HG03565 (cell line): ENCODE measurements at regions not wholly inside any gene's neighbourhood (a gene's known extent, or its start where the extent isn't known, plus 50 kb on each side); places are given as distances from the start of the nearest gene placed in this dataset.
"Not testable (repeated sequence)": the region's sequence is repeated elsewhere in the genome, so short reads cannot be mapped to it uniquely, and the experiment has no call there.

Experiments used
- ATAC-seq: cut with Tn5 transposase; IDR thresholded peaks from one replicate; pipeline ENCODE4 v1.9.1; 2021; ENCODE audit warnings: mild to moderate bottlenecking, moderate library complexity; ENCODE audit not compliant: unreplicated experiment

DNA sequence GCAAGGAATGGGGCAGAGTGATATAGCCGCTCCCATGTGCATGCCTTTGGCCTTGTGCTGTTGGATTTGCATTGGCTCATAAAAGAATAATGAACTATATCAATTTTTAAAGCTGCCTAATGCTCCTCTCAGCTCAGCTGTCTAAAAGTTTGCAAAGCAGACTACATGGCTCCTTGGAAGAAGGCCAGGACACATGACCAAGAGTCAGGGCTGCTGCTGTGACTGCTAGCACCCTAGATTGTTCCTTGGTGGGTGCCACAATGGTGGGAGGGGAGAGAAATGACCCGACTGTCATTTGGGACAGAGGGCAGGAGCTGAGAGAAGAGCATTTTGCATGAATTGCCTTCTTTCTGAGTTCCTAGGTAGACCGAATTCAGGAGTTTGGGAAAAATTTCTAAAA, 307.9 kb downstream of the PDCD6IP start:
- no peak for ATAC-seq

DNA sequence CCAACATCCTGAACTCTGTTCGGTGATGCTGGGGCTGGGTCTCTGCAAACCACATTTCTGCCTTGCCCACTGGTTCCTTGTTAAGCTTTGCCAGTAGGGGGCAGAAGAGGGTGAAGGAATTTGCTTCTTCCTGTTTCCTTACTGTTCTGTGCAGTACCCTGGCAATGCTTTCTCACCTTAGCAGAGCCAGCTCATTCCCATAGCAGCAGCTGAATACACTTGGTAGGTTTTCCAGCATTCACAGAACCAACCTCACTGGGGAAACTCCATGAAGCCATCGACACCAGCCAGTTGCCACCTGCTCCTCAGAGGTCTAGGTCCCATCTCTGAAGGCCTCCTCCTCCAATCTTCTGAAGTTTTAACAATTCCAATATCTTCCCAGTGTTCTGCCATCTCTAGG, 308.4 kb downstream of the PDCD6IP start:
- ATAC-seq, result no peak

DNA sequence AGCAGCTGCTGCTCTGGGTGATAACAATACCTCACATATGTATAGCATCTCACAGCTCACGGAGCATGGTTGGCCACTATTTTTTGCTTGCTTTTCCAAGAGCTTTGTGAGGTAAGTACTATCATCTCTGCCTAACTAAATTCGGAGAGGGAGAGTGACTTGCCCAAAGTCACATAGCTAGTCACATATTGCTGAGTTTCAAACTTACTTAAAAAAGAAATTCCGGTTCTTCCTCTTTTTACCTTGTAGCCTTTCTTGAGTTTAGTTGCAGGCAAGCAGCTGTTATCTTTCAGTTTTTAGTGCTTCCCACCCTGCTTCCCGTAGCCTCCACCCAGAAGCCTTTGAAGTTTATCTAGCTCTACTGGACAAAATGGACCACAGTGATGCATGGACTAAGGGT, 309.2 kb downstream of the PDCD6IP start:
- ATAC-seq, result peak; percentile 60

DNA sequence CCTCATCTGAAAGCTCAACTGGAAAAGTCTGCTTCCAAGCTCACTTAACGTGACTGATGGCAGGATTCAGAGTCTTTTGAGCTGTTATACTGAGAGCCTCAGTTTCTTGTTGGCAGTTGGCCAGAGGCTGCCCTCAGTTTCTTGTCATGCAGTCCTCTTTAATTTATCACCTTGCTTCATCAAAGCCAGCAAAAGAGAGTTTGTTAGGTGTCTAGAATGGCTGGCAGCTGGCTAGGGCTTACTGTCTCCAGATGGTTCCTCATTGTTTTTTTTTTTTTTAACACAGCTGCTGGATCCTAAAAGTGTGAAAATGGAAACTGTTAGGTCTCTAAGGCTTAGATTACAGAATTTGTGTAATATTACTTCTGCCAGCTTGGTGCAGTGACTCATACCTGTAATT, 310.6 kb downstream of the PDCD6IP start:
- no peak for ATAC-seq

DNA sequence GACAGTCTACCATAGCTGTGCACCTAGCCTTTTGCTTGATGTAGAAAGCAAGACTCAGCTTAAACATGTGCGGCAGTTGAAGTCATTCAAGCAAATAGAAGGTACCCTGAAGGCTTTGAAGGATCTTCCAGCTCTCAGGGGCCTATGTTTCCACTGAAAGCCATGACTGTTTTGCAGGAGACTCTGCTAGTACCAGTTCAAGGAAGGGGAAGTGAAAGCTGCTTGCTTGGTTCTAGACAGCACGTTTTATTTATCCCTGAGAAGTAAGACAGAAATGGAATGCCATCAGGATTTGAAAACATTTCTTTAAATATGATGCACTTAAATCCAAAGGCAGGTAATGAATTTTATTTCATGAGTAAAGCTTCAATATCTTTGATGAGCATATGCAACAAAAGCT, 311.4 kb downstream of the PDCD6IP start:
- peak; percentile 46 for ATAC-seq

DNA sequence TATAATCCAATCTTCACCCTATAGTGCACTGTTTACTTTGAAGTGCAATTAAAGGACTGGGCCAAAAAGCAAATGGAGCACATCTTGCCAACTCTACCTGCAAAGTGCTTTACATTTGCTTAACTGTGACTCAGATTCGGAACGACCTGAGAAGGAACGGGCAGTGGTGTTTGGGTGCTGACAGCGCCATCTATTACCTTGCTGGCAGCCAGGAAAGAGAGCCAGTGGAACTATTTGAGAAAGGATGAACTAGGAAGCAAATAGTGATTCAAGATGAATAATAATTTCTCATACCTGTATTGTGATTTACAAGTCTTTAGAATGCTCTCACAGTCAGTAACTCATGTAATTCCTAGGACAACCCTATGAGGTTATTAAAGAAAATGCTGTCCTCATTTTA, 312.9 kb downstream of the PDCD6IP start:
- no peak for ATAC-seq

DNA sequence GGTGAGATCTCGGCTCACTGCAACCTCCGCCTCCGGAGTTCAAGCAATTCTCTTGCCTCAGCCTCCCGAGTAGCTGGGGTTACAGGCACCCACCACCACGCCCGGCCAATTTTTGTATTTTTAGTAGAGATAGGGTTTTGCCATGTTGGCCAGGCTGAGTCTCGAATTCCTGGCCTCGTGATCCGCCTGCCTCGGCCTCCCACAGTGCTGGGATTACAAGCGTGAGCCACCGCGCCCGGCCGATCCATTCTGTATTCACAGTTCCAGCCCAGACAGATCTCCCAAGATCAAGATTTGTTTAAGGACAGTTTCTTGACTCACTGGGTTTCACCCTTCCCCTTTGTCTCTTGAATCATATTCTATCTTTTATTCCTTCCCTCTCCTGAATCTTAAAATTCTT, 313.8 kb downstream of the PDCD6IP start:
- not testable (repeated sequence) for ATAC-seq

DNA sequence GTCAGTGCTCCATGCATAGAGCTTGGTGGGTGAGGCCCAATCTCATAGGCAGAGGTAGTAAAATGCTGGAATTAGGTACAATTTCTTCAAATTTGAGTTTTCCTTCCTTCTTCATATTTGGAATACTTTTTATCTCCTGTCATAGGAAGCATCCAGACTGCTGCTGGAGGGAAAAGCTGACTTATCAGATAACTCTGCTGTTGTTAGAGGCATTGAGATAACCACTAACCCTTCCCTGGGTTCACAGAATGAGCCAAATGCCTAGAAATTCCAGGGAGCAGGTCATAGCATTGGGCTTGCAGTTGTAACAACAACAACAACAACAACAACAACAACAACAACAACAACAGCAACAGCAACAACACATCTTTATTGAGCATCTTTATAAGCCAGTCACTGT, 332.7 kb downstream of the PDCD6IP start:
- ATAC-seq, result no peak

DNA sequence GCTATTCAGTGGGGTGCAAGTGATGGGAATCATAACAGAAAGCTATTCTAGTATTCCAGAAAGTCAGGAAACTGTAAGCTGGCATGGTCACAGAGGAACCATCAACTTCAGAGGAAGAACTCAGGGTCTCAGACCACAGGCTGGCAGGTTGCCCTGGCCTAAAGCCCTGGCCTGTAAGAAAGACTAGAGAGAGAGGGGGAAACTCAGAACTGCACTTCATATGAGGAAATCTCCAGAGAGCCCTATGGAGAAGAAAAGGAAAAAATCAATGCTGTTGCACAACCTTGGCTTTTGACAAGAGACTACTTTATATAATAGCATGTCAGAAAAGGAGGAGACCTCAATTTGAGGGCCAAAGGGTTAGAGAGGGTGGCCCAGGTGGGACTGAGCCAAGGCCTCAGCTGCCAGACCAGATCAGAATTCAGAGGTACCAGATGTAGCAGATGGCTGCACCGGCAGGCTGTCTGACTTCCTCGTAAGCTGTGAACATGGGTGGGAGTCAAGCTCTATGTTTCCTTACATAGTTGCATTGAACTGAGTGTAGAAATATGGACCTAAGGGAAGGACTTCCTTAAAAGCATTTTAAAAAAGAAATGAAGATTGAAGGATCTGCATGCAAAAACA, 333.8 kb downstream of the PDCD6IP start:
- no peak for ATAC-seq

DNA sequence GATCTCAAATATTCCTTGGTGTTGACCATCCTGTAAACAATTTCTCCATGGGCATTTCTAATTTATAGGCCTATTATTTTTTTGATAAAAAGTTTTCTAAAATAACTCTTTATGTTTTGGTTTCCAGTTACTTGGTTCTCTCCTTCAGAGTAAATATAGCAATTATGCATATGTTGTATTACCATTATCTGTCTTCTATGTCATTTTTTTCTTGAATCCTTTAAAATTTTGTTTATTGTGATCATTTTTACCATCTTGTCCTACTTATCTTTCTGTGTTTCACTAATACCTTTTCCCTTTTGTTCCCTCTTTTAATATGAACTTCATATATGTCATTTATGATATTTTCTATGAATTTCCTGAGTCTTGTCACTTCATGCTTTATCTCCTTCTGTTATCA, 341.1 kb downstream of the PDCD6IP start:
- no peak for ATAC-seq

DNA sequence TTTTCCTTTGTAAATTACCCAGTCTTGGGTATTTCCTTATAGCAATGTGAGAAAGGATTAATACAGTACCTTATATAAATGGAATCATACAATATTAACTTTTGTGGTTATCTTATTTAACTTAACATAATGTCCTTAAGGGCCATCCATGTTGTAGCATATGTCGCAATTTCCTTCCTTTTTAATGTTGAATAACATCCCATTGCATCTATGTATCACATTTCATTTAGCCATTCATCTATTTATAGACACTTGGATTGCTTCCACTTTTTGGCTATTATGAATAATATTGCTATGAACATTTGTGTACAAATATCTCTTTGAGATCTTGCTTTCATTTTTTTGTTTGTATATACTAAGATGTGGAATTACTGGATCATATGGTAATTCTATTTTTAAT, 342.2 kb downstream of the PDCD6IP start:
- ATAC-seq, result no peak

DNA sequence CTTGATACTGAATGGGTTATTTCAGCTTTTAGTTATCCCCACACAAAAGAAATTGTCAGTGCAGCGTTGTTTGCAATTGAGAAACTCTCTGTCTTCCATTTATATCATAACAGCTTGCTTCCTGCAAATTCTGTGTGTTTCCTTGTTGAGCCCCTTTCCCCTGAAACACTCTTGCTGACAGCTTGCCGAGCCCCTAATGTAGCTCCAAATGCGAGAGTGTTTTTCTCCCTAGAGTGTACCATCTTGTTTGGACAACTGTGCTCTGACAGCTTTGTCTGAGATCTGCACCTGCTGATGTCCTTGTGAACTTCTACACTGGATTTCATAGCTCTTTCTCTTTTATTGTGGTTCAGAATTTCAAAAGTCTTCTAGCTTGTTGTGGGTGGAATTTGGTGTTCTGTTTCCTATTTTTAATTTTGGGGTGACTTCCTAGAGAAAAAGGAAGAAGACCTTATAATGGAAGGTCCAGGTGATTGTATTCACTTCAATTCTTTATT, 343.5 kb downstream of the PDCD6IP start:
- ATAC-seq, result no peak

DNA sequence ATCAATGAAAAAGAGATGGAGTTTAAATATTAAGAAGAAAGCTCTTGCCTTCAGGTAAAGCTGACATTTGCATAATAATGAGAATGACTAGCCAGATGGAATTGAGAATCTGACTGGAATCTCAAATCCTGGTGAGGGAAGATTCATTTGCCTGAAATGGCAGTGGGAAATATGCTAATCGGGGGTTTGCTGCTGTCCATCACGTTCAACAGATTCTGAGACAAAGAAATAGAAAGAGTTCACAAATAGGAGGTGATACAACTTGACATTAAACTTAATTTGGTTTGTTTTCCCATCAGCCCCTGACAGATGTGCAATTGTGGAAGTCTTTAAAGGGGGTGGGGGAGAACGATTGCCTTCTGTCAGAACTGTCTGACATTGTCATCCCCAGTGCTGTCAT, 347.4 kb downstream of the PDCD6IP start:
- no peak for ATAC-seq

DNA sequence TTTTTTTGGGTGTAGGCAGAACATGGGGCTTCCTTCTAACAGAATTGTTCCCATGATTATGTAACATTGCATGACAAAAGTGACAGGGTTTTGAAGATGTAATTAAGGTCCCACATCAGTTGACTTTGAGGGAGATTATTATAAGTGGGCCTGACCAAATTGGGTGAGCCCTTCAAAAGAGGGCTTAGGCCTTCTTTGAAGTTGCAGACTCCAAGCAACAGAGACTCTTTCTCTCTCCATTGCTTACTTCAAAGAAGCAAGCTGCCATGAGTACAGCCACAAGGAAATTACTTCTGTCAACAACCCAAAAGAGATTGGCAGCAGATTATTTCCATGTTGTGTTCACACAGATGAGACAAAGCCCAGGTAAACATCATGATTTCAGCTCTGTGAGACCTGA, 348.2 kb downstream of the PDCD6IP start:
- no peak for ATAC-seq

DNA sequence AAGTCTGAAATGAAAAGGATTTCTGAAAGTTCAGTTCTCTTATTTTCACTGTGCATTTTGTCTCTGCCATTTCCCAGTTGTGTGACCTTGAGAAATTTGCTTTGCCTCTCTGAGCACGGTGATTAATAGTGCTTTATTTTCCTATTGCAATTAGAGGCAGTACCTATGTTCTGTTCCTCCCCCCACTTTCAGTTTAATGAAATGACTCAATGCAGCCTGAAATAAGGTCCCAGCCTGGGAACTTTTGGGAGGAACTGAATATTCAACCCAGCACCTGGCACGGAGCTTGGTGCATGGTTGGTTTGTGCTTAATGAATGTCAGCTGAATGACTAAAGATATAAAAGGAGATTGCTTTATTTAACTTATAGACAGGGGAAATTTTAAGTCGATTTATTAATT, 352.6 kb downstream of the PDCD6IP start:
- ATAC-seq, result no peak

DNA sequence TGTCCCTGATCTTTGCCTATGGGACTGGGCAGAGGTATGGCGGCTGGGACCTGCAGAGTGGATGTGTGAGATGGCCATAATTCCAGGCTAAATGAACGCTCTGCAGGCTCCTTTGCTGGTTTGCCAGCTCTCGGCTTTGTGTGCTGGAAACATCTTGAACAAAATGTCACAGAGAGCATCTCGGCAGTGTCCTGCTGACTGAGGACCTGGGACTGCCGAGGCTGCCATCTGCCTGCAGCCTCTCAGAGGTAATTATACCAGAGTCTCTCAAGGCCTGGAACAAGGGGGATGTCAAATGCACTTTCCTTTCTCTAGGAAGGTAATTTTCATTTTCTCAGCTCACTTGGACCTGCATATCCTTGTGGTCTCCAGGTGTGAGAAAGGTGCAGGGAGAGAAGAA, 354.2 kb downstream of the PDCD6IP start:
- ATAC-seq, result no peak

DNA sequence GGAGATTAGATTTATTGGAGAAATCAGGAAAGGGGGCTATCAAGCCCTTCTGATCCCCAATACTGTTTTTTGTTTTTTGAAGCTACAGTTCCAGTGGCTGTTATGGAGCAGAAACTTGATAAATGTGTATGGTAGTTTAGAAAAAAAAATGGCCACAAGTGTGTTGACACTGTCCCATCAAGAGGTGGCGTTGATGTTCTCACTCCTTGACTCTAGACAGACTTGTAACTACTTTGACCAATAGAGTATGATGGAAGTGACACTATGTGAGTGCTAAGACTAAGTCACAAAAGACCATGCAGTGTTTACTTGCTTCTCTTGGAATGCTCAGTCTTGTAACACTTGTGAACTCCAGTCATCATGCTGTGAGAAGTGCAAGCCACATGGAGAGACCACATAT, 356.7 kb downstream of the PDCD6IP start:
- no peak for ATAC-seq

DNA sequence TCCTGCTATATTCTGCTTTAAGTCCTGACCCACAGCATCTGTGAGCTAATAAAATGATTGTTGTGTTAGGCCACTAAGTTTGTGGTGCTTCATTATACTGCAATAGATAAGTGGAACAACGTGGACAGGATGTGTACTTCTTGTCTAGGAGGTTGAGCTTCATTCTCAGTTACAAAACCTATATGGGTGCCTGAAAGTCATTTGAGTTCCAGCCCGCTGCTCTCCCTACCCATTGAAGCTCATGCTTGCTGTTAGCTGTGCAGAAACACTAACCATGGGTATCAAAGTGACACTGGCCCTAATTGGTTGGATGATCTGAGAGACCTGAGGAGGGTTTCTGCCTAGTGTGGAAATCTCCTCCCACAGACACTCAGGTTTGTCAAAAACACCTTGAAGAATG, 357.2 kb downstream of the PDCD6IP start:
- peak; percentile 62 for ATAC-seq

DNA sequence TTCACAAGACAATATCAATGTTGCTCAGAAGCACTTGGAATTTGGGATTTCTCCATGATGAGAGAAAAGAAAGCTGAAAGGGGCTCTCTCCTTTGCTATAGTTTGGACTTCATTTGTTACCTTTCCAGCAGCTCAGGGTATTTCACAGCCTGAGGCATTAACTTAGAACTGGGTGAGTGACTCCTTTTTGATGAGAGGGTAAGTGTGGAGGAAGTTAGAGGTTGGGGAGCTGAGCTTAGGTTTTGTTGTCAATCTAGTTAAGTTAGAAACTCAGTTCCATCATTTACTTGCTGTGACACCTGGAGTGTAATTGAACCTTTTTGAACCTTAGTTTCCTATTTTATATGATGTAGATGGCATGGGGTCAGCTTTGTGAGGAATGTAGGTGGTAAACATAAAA, 359.1 kb downstream of the PDCD6IP start:
- ATAC-seq, result no peak

DNA sequence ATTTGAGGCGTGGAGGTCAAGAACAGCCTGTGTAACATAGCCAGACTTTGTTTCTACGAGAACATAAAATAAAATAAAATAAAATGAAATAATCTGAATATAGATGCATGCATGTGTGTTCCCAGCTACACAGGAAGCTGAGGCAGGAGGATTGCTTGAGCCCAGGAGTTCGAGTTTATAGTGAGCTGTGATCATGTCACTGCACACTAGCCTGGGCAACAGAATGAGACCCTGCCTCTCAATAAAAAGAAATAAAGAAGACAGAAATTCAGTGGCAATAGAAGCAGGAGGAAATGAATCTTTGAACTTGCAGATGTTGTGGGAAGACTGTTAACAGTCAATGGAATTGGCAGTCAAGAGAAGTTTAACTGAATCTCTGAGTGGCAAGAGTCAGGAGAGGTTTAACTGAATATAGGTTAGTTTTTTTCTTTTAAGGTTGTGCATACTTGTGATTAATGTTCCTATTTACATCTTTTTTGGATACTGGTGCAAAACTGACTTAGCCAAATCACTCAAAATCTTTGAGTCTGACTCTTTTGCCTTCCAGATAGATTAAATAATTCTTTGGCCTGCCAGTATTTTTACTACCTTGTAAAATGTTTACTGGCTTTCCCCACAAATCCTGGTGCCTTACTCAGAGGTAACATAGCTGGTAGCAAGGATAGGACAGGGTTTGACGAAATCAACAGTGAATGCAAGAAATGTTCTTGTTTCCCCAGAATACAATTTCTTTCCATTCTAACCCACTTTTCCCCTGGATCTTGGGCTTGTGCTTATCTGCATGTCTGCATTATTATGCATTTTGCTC, 361.4 kb downstream of the PDCD6IP start:
- no peak for ATAC-seq

DNA sequence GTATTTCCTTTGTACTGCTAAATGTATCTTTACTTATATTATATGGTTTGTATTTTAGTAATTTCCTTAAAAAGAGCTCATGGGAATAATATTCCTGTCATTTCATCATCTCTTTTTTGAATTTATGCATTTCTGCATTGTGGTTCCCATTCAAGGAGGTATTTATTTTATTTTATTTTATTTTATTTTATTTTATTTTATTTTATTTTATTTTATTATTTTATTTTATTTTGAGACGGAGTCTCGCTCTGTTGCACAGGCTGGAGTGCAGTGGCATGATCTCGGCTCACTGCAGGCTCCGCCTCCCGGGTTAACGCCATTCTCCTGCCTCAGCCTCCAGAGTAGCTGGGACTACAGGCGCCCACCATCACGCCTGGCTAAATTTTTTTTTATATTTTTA, 371.2 kb downstream of the PDCD6IP start:
- ATAC-seq, result not testable (repeated sequence)

DNA sequence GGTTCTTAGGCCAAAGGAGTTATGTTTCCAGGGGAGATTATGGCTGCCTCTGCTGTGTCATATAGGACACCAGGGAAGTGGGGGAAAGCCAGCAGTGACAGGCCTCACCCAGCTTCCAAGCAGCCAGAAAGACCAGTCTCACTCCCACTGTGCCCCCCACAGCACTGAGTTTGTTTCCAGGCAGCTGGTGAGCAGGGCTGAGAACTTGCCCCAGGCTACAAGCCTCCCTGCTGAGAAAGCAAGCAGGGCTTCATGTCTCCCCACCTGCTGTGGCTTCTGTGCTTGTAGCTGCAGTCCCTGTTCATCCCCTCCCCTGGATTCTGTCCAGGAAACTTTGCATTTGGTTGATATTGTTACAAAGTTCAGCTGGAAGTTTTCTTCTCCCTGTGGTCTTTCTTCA, 376.3 kb downstream of the PDCD6IP start:
- ATAC-seq, result no peak
